WTC11 (cell line): ENCODE measurements at regions not wholly inside any gene's neighbourhood (a gene's known extent, or its start where the extent isn't known, plus 50 kb on each side); places are given as distances from the start of the nearest gene placed in this dataset.

Source experiments
- ATF6 ChIP-seq: sonication (generic); formaldehyde crosslinking; IDR thresholded peaks from 2 replicates; pipeline ENCODE4 v1.8.1; 2023; ENCODE audit warnings: mild to moderate bottlenecking, missing genetic modification reagents
- CTCF ChIP-seq: fragments of 200-600 bp; IDR thresholded peaks from 2 replicates; pipeline ENCODE4 v1.8.0; 2022; ENCODE audit warnings: antibody characterized with exemption
- ETV6 ChIP-seq: sonication (generic); formaldehyde crosslinking; IDR thresholded peaks from 2 replicates; pipeline ENCODE4 v1.8.1; 2022; ENCODE audit warnings: mild to moderate bottlenecking, missing genetic modification reagents
- FOXJ3 ChIP-seq: sonication (generic); formaldehyde crosslinking; IDR thresholded peaks from 2 replicates; pipeline ENCODE4 v1.9.0; 2021; ENCODE audit warnings: missing genetic modification reagents, mild to moderate bottlenecking, borderline replicate concordance
- MYBL2 ChIP-seq: sonication (generic); formaldehyde crosslinking; IDR thresholded peaks from 2 replicates; pipeline ENCODE4 v1.8.1; 2023; ENCODE audit warnings: mild to moderate bottlenecking, moderate library complexity, missing genetic modification reagents
- ZNF425 ChIP-seq: fragments of 250-450 bp; sonication (Bioruptor Pico); conservative IDR thresholded peaks from 2 replicates; pipeline ENCODE4 v1.9.0; 2021; ENCODE audit warnings: mild to moderate bottlenecking
- TF ChIP-seq, protein P1 (sequence below): sonication (generic); formaldehyde crosslinking; IDR thresholded peaks from 2 replicates; pipeline ENCODE4 v1.8.1; 2023; ENCODE audit warnings: mild to moderate bottlenecking, missing genetic modification reagents, moderate library complexity
- TF ChIP-seq, protein P2 (sequence below): sonication (generic); formaldehyde crosslinking; conservative IDR thresholded peaks from 2 replicates; pipeline ENCODE4 v1.8.1; 2023; ENCODE audit warnings: mild to moderate bottlenecking, low read depth, missing genetic modification reagents, moderate library complexity

DNA sequence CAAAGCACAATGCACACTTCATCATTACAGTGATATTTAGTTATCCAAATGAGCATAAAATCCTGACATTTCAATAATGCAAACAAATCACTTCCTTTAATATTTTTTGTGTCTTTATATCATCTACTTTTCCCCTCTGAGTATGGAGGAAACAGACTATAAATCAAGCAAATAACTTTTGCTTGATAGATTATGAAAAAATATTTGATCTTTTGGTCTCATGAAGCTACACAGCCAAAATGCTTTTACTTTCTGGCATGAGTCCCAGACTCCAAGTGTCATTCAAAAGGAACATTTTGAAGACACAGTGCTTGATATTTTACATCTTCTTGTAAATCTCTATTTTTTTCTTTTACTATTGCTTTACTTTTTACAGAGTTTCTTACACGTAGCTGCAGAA is 215.3 kb upstream of the ROBO1 start:
- TF ChIP-seq CTCF (no peak), ZNF425 (CRISPR knock-in tag) (no peak), ATF6 (CRISPR knock-in tag) (no peak), MYBL2 (CRISPR knock-in tag) (no peak), ETV6 (CRISPR knock-in tag) (no peak), FOXJ3 (CRISPR knock-in tag) (no peak)
- TF ChIP-seq, protein P1, sequence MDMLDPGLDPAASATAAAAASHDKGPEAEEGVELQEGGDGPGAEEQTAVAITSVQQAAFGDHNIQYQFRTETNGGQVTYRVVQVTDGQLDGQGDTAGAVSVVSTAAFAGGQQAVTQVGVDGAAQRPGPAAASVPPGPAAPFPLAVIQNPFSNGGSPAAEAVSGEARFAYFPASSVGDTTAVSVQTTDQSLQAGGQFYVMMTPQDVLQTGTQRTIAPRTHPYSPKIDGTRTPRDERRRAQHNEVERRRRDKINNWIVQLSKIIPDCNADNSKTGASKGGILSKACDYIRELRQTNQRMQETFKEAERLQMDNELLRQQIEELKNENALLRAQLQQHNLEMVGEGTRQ (CRISPR knock-in tag) = no peak
- TF ChIP-seq, protein P2, sequence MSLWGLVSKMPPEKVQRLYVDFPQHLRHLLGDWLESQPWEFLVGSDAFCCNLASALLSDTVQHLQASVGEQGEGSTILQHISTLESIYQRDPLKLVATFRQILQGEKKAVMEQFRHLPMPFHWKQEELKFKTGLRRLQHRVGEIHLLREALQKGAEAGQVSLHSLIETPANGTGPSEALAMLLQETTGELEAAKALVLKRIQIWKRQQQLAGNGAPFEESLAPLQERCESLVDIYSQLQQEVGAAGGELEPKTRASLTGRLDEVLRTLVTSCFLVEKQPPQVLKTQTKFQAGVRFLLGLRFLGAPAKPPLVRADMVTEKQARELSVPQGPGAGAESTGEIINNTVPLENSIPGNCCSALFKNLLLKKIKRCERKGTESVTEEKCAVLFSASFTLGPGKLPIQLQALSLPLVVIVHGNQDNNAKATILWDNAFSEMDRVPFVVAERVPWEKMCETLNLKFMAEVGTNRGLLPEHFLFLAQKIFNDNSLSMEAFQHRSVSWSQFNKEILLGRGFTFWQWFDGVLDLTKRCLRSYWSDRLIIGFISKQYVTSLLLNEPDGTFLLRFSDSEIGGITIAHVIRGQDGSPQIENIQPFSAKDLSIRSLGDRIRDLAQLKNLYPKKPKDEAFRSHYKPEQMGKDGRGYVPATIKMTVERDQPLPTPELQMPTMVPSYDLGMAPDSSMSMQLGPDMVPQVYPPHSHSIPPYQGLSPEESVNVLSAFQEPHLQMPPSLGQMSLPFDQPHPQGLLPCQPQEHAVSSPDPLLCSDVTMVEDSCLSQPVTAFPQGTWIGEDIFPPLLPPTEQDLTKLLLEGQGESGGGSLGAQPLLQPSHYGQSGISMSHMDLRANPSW (CRISPR knock-in tag) = no peak
